MCF 10A (cell line): ENCODE measurements at regions not wholly inside any gene's neighbourhood (a gene's known extent, or its start where the extent isn't known, plus 50 kb on each side); places are given as distances from the start of the nearest gene placed in this dataset.

Source experiments
- BruUV-seq: library from RNA; stranded (reverse); fragments of 400-500 nt; replicated peaks from 2 replicates; lab custom pipeline; 2021; lab: Mats Ljungman, UMichigan
- CTCF ChIA-PET: fragments of 300-600 bp; sonication (Branson Sonifier 250); formaldehyde crosslinking; extraction: SDS; loops from one replicate; lab custom pipeline; 2021; ENCODE audit warnings: antibody characterized with exemption, inconsistent platforms; lab: Yijun Ruan, JAX
- POLR2A ChIA-PET: fragments of 300-600, 350-650 bp; sonication (Branson Sonifier 250); formaldehyde crosslinking; extraction: SDS; loops from one replicate; lab custom pipeline; 2020; ENCODE audit warnings: antibody characterized with exemption, inconsistent platforms; lab: Yijun Ruan, JAX
- DNase-seq: peaks from one replicate; pipeline ENCODE4 v3.0.0-alpha.2; 2018; ENCODE audit not compliant: unreplicated experiment
- H3K27ac Mint-ChIP-seq: one replicate; pipeline ENCODE4 v1.8.0; 2022; ENCODE audit warnings: mild to moderate bottlenecking, low read depth, mixed read lengths; ENCODE audit not compliant: unreplicated experiment
- H3K27me3 Mint-ChIP-seq: one replicate; pipeline ENCODE4 v1.8.0; 2022; ENCODE audit warnings: mixed read lengths; ENCODE audit not compliant: insufficient read depth, unreplicated experiment
- H3K36me3 Mint-ChIP-seq: one replicate; pipeline ENCODE4 v1.8.0; 2022; ENCODE audit warnings: mild to moderate bottlenecking, moderate library complexity, mixed read lengths; ENCODE audit not compliant: insufficient read depth, unreplicated experiment
- H3K4me1 Mint-ChIP-seq: one replicate; pipeline ENCODE4 v1.8.0; 2022; ENCODE audit warnings: mixed read lengths; ENCODE audit not compliant: insufficient read depth, unreplicated experiment
- H3K4me3 Mint-ChIP-seq: one replicate; pipeline ENCODE4 v1.8.0; 2022; ENCODE audit warnings: mild to moderate bottlenecking, moderate library complexity, mixed read lengths; ENCODE audit not compliant: unreplicated experiment
- H3K9me3 Mint-ChIP-seq: one replicate; pipeline ENCODE4 v1.8.0; 2022; ENCODE audit warnings: mixed read lengths; ENCODE audit not compliant: unreplicated experiment
- CTCF ChIP-seq: fragments of 200-600 bp; IDR thresholded peaks from one replicate; pipeline ENCODE4 v1.8.0; 2022; ENCODE audit warnings: antibody characterized with exemption, mild to moderate bottlenecking; ENCODE audit not compliant: unreplicated experiment
- intact Hi-C: fragments of 100-400 bp; cut with micrococcal nuclease; formaldehyde crosslinking; loops from 2 replicates; pipeline ENCODE4 v1.14.1; 2022

DNA sequence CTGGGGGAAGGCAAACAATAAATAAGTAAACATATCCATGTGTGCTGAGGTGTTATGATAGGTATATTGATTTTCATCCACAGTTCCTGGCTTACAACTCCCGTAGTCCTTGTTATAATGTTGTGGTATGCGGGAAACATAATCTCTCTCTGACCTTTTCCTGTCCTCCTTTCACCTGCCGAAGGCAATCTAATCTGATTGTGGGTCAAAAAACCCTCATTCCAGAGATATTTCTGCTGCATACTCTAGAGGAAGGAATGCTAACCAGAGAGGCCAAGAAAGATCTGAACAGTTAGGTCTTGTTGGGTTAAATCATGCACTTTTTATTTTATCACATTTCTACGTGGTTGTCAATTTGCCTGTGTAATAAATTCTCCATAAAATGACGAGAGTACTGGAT is 383.6 kb upstream of the SEMA6D start:
- no peaks in the 10 kb centered on the region for H3K27me3 Mint-ChIP-seq
- DNase-seq, result no peak
- CTCF ChIA-PET, result no interaction called here
- intact Hi-C loops, result no loop called here
- H3K36me3 Mint-ChIP-seq, result no peaks in the 10 kb centered on the region
- no TSS peak for BruUV-seq
- TF ChIP-seq CTCF, result no peak
- H3K27ac Mint-ChIP-seq, result no peak overlapping the region
- no peak overlapping the region for H3K4me3 Mint-ChIP-seq
- H3K4me1 Mint-ChIP-seq, result peaks cover 14% of the 10 kb centered on the region
- H3K9me3 Mint-ChIP-seq, result no peaks in the 10 kb centered on the region
- POLR2A ChIA-PET, result interaction anchor here (0.6 kb wide), 1 partner anchor 49 kb away, joined by 3 read pairs; no protein-coding TSS in a partner anchor

- CTCF ChIA-PET, result no interaction called here
- Mint-ChIP-seq H3K27me3 (no peaks in the 10 kb centered on the region), H3K4me1 (peaks cover 14% of the 10 kb centered on the region), H3K27ac (no peak overlapping the region), H3K9me3 (no peaks in the 10 kb centered on the region), H3K4me3 (no peak overlapping the region), H3K36me3 (no peaks in the 10 kb centered on the region)
- POLR2A ChIA-PET, result no interaction called here
- no peak for DNase-seq
- intact Hi-C loops, result no loop called here
- TF ChIP-seq CTCF, result no peak
- no TSS peak for BruUV-seq
Observed at GRCh38 chr15:47334805-47335535, 382.3 kb upstream of the SEMA6D start.

GRCh38 chr15:47337106-47337505 is 380.2 kb upstream of the SEMA6D start:
- intact Hi-C loops, result no loop called here
- Mint-ChIP-seq H3K27me3 (no peaks in the 10 kb centered on the region), H3K36me3 (no peaks in the 10 kb centered on the region), H3K27ac (no peak overlapping the region), H3K4me3 (no peak overlapping the region), H3K4me1 (peaks cover 6% of the 10 kb centered on the region), H3K9me3 (no peaks in the 10 kb centered on the region)
- CTCF ChIA-PET, result no interaction called here
- POLR2A ChIA-PET, result no interaction called here
- BruUV-seq, result no TSS peak
- no peak for DNase-seq
- no peak for TF ChIP-seq CTCF

DNA sequence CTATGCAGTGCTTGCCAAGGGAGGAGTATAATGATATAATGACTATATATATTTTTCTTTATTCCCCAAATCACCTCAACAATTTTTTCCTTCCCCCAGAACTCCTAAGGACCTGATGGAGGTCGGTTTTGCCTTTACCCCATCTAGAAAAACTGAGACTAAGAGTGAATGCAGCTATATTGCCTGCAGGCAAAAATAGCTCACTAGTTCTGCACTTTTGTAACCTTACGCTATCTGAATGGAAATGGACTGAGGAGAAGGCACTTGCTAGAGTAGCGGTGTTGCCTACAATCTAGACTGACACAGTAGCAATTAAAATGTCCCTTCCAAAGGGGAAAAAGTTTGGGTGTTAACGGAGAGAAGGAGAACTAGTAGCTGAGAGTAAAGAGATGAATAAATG is 379.5 kb upstream of the SEMA6D start:
- Mint-ChIP-seq H3K9me3 (no peaks in the 10 kb centered on the region), H3K27me3 (no peaks in the 10 kb centered on the region), H3K36me3 (no peaks in the 10 kb centered on the region), H3K27ac (no peak overlapping the region), H3K4me3 (no peak overlapping the region), H3K4me1 (no peaks in the 10 kb centered on the region)
- ChIA-PET POLR2A (no interaction called here), CTCF (no interaction called here)
- intact Hi-C loops, result no loop called here
- DNase-seq, result no peak
- TF ChIP-seq CTCF, result no peak
- no TSS peak for BruUV-seq
